ENCODE measurements at regions not wholly inside any gene's neighbourhood (a gene's known extent, or its start where the extent isn't known, plus 50 kb on each side); places are given as distances from the start of the nearest gene placed in this dataset.
"Not testable (repeated sequence)": the region's sequence is repeated elsewhere in the genome, so short reads cannot be mapped to it uniquely, and the experiment has no call there.

DNA sequence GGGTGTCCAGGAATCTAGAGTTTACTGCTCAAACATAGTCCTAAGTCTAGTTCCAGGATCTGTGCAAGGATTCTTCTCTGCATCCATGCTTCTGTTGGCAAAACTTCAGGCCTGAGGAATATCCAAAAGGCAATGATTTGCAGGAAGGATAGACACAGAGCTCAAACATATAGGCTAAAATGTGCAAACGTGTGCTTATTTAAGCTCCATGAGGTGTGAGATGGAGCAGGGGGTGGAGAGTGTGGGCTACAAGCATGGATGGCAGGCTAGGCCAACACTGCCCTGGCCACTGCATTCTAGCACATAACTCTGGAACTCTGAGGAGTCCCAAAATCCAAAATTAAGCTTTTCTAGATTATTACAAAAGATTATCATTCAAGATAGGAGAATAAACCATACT is 301.1 kb downstream of the PAX3 start:
- Mint-ChIP-seq H3K4me1 (ENCODE audit: low read depth, unreplicated experiment) (no peaks in the 10 kb centered on the region), H3K27me3 (ENCODE audit: unreplicated experiment) (peaks cover 3% of the 10 kb centered on the region), H3K9me3 (ENCODE audit: unreplicated experiment) (peaks cover 2% of the 10 kb centered on the region), H3K27ac (ENCODE audit: unreplicated experiment) (no peak overlapping the region), H3K4me3 (ENCODE audit: unreplicated experiment) (no peak overlapping the region), H3K36me3 (ENCODE audit: unreplicated experiment) (peaks cover 4% of the 10 kb centered on the region)
- TF ChIP-seq, protein P1, sequence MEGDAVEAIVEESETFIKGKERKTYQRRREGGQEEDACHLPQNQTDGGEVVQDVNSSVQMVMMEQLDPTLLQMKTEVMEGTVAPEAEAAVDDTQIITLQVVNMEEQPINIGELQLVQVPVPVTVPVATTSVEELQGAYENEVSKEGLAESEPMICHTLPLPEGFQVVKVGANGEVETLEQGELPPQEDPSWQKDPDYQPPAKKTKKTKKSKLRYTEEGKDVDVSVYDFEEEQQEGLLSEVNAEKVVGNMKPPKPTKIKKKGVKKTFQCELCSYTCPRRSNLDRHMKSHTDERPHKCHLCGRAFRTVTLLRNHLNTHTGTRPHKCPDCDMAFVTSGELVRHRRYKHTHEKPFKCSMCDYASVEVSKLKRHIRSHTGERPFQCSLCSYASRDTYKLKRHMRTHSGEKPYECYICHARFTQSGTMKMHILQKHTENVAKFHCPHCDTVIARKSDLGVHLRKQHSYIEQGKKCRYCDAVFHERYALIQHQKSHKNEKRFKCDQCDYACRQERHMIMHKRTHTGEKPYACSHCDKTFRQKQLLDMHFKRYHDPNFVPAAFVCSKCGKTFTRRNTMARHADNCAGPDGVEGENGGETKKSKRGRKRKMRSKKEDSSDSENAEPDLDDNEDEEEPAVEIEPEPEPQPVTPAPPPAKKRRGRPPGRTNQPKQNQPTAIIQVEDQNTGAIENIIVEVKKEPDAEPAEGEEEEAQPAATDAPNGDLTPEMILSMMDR (IDR thresholded peaks at IDR 0.05; ENCODE audit: partially characterized antibody, unreplicated experiment): no peak
- no peak for DNase-seq

DNA sequence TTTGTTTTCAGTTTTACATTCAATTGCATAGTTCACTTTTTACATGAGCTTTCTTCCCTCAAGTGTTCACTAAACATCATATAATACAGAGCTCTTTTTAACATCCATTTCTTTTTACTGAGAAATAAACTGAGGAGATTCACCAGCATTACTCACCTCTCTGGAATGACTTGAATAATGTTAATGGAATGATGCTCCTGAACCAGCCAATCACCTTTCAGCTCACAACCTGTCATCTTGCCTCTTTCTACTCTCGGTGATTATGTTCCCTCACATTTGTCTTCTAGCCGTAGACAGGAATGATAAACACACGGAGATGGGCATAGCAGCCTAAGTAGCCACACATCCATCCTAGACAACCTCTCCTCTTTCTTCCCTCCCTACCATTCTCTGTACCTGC is 301.7 kb downstream of the PAX3 start:
- H3K27me3 Mint-ChIP-seq (ENCODE audit: unreplicated experiment): peaks cover 3% of the 10 kb centered on the region
- no peaks in the 10 kb centered on the region for H3K4me1 Mint-ChIP-seq (ENCODE audit: low read depth, unreplicated experiment)
- H3K4me3 Mint-ChIP-seq (ENCODE audit: unreplicated experiment): no peak overlapping the region
- H3K9me3 Mint-ChIP-seq (ENCODE audit: unreplicated experiment): no peaks in the 10 kb centered on the region
- peaks cover 4% of the 10 kb centered on the region for H3K36me3 Mint-ChIP-seq (ENCODE audit: unreplicated experiment)
- DNase-seq: no peak
- no peak overlapping the region for H3K27ac Mint-ChIP-seq (ENCODE audit: unreplicated experiment)
- TF ChIP-seq, protein P1 (IDR thresholded peaks at IDR 0.05; ENCODE audit: partially characterized antibody, unreplicated experiment): no peak

- no peak for DNase-seq
- Mint-ChIP-seq H3K9me3 (ENCODE audit: unreplicated experiment) (no peaks in the 10 kb centered on the region), H3K36me3 (ENCODE audit: unreplicated experiment) (no peaks in the 10 kb centered on the region), H3K27me3 (ENCODE audit: unreplicated experiment) (peaks cover 5% of the 10 kb centered on the region), H3K4me1 (ENCODE audit: low read depth, unreplicated experiment) (no peaks in the 10 kb centered on the region), H3K27ac (ENCODE audit: unreplicated experiment) (no peak overlapping the region), H3K4me3 (ENCODE audit: unreplicated experiment) (no peak overlapping the region)
- TF ChIP-seq, protein P1 (IDR thresholded peaks at IDR 0.05; ENCODE audit: partially characterized antibody, unreplicated experiment): no peak
Measured at GRCh38 chr2:221994926-221995325, 303.9 kb downstream of the PAX3 start.

- H3K27me3 Mint-ChIP-seq (ENCODE audit: unreplicated experiment); H3K27ac Mint-ChIP-seq (ENCODE audit: unreplicated experiment); H3K9me3 Mint-ChIP-seq (ENCODE audit: unreplicated experiment); H3K4me3 Mint-ChIP-seq (ENCODE audit: unreplicated experiment); H3K36me3 Mint-ChIP-seq (ENCODE audit: unreplicated experiment); DNase-seq: not testable (repeated sequence)
- H3K4me1 Mint-ChIP-seq (ENCODE audit: low read depth, unreplicated experiment): peaks cover 12% of the 10 kb centered on the region
Measured at GRCh38 chr2:221984376-221984775, 314.4 kb downstream of the PAX3 start.

DNA sequence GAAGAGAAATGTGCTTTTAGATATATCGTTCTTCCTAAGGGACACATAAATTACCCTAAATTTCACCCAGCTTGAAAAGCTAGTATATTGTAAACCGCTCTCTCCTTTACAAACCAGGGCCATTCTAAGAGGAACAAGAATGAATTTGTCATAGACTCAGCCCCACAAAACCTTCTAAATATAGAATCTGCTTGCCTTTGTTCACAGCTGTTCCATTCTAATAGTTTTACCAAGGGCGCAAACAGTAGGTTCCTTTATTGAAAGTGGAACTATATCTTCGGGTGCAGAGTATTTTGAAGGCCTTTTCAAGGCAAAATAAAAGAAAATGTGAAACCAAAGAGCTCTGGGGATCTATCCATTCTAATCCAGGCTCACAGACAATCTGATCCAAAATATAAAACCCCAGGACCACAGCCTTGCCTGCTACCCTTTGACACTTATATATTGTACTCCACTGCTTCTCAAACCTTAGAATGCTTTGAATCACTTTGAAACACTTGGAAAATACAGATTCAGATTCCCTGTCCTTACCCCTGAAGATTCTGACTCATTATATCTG is 316.8 kb downstream of the PAX3 start:
- TF ChIP-seq, protein P1 (IDR thresholded peaks at IDR 0.05; ENCODE audit: partially characterized antibody, unreplicated experiment): no peak
- Mint-ChIP-seq H3K27me3 (ENCODE audit: unreplicated experiment) (no peaks in the 10 kb centered on the region), H3K4me3 (ENCODE audit: unreplicated experiment) (no peak overlapping the region), H3K27ac (ENCODE audit: unreplicated experiment) (no peak overlapping the region), H3K4me1 (ENCODE audit: low read depth, unreplicated experiment) (peaks cover 12% of the 10 kb centered on the region), H3K36me3 (ENCODE audit: unreplicated experiment) (no peaks in the 10 kb centered on the region), H3K9me3 (ENCODE audit: unreplicated experiment) (no peaks in the 10 kb centered on the region)
- no peak for DNase-seq

Measured in glutamatergic neuron (in vitro differentiated cells).